Right cardiac atrium (tissue), 5 donors: ENCODE measurements at regions not wholly inside any gene's neighbourhood (a gene's known extent, or its start where the extent isn't known, plus 50 kb on each side); places are given as distances from the start of the nearest gene placed in this dataset.
A peak's percentile ranks its signal among the peaks of the same experiment; 100 is the strongest.

ENCODE experiments used
- ATAC-seq, 2 donors: fragments of 200-7000 bp; cut with Tn5 transposase; one replicate each; pipeline versions ENCODE4 v1.8.0 to v1.9.1; 2020; ENCODE audit warnings: moderate library complexity in 2 of 2, mild to moderate bottlenecking in 1 of 2
- DNase-seq, 3 donors: peaks; one replicate each; pipeline ENCODE4 v3.0.0-alpha.2; 2020
- H3K27ac ChIP-seq: one replicate; pipeline ENCODE4 v1.5.1; 2013; ENCODE audit warnings: mild to moderate bottlenecking, low read length, control low read depth, moderate library complexity
- H3K27me3 ChIP-seq: one replicate; pipeline ENCODE4 v1.6.1; 2013; ENCODE audit not compliant: control insufficient read depth, insufficient read depth
- H3K4me1 ChIP-seq: one replicate; pipeline ENCODE4 v1.6.1; 2013; ENCODE audit warnings: low read length; ENCODE audit not compliant: control insufficient read depth, insufficient read depth
- H3K4me3 ChIP-seq: one replicate; pipeline ENCODE4 v1.5.1; 2013; ENCODE audit warnings: low read length, control low read depth
- H3K9me3 ChIP-seq: one replicate; pipeline ENCODE4 v1.6.1; 2013; ENCODE audit warnings: low read length; ENCODE audit not compliant: control insufficient read depth
- WGBS: extraction: QIAGEN DNeasy Blood & Tissue Kit; methylation state at CpG from one replicate; pipeline ENCODE4 v1.1.7; 2013; 5-methylcytosine and 5-hydroxymethylcytosine counted together
- intact Hi-C, 4 donors: fragments of 100-400 bp; cut with DNase I; formaldehyde crosslinking; loops; one replicate each; pipeline versions ENCODE4 v1.11.0 to v1.14.0; 2022 to 2023
- donor health status: healthy with polysubstance abuse.
- donor health status: DM: no; HTN: yes; CAD: no.
- donor health status: DM: no; HTN: no; CAD: no.
- donor health status: DM: no; HTN: yes; CAD: no; lungs with severe emphysema.
- donor health status: DM: yes; HTN: yes; CAD: no.

DNA sequence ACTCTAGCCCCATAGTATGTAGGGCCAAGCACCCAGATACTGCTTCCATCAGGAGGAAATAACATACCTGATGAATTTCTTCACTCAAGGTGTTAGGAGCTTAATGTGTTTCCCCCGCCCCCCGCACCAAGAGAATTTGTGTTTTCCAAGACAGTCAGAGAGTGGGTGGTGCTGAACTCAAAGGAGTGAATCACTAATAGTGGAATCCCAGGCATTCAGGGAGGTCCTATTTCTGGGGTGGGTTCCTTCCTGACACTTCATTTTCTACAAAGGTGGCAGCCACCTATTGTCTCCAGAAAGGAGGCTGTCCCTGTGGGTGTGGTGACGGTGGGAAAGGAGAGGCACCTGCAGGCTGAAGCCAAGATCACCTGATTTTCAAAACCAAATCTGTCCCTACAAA lies 50.8 kb upstream of the ELF5 start:
- no peak for ATAC-seq
- Histone ChIP-seq H3K4me3 (no peak overlapping the region), H3K4me1 (no peaks in the 10 kb centered on the region), H3K27me3 (no peaks in the 10 kb centered on the region), H3K27ac (no peak overlapping the region), H3K9me3 (no peaks in the 10 kb centered on the region)
- WGBS: 85% methylated on average over 3 of the region's 3 CpGs
- intact Hi-C loops: no loop called here
- no peak for DNase-seq

DNA sequence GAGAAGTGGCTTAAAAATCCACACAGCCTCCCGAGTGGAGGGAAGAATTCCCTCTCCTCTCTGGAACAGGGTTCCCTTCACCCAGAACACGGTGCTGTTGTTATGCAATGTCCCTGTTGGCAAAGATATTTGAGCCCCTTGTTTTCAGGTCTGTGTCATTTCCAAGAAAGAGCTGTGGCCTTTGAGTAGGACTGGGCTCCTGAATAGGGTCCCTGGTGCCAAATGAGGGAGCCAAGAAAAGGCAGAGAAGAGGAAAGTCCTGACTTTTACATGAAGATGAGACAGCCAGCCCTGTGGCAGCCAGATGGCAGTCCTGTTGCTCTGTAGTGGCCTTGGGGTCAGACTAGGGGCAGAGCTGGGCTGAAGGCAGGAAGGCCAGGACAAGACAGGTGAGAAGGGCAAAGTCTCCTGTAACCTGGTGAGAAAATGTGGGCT lies 51.2 kb upstream of the ELF5 start:
- WGBS: 31% methylated on average over 2 of the region's 2 CpGs
- DNase-seq (peak; percentile 52 to 78 (median 56)), ATAC-seq (peak; percentile 84 to 90)
- Histone ChIP-seq H3K9me3 (no peaks in the 10 kb centered on the region), H3K27me3 (no peaks in the 10 kb centered on the region), H3K4me3 (no peak overlapping the region), H3K4me1 (no peaks in the 10 kb centered on the region), H3K27ac (no peak overlapping the region)
- intact Hi-C loops: no loop called here

DNA sequence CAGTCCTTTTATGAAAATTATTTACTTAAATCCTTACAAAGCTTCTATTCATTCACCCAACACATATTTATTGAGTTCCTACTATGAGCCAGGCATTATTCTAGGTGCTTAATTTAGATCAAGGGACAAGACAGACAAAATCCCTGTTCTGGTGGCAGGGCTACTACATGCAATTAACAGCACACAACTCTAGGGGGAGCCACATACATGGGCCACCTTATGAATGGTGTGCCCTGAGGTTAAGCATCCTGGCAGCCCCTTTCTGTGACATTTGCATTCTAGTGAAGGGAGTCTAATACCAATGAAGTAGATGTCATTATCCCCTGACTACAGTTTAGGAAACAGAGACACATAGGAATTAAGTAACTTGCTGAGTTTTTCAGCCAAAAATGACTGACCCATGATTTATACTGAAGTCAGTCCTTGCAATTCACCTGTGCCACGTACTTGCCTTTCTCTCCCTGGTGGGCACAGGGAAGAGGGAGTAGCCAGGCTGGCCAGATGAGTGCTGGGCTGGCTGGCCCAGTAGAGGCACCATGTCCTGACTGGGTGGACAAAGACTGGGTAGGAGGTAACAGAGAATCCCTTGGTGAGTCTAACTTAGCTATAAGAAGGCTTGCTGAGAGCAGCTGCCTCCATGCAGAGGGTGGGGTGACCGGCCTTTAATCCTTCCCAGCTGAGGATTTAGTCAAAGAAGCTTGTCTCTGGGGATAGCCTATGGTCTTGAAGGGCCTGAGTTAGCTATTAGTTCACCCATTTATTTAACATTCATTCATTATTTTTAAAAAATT lies 52.0 kb upstream of the ELF5 start:
- H3K27me3 ChIP-seq: no peaks in the 10 kb centered on the region
- H3K27ac ChIP-seq: no peak overlapping the region
- H3K4me3 ChIP-seq: no peak overlapping the region
- ATAC-seq (no peak), DNase-seq (no peak)
- intact Hi-C loops: no loop called here
- whole genome bisulfite sequencing: 72% methylated on average over 2 of the region's 2 CpGs
- H3K4me1 ChIP-seq: no peaks in the 10 kb centered on the region
- no peaks in the 10 kb centered on the region for H3K9me3 ChIP-seq

DNA sequence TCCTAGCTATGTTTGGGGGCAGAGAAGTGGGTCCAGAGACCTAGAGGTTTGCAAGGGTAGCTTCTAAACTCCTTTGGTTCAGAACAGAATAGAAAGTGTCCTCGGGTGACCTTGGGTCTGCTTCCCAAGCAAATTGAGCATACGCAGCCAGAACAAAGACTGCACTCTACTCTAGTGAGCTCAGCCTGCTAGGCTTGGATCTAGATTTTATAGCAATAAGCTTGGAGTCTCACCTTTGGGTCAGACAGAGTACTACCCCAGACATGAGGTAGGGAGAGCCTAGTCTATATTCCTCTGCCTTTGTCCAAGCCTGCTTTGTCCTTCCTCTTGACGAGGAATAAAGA lies 52.6 kb upstream of the ELF5 start:
- Histone ChIP-seq H3K4me1 (no peaks in the 10 kb centered on the region), H3K4me3 (no peak overlapping the region), H3K9me3 (no peaks in the 10 kb centered on the region), H3K27me3 (no peaks in the 10 kb centered on the region), H3K27ac (no peak overlapping the region)
- ATAC-seq (peak in 1 of 2 donors; percentile 44), DNase-seq (no peak)
- intact Hi-C loops: no loop called here
- WGBS: 77% methylated on average over 3 of the region's 3 CpGs

DNA sequence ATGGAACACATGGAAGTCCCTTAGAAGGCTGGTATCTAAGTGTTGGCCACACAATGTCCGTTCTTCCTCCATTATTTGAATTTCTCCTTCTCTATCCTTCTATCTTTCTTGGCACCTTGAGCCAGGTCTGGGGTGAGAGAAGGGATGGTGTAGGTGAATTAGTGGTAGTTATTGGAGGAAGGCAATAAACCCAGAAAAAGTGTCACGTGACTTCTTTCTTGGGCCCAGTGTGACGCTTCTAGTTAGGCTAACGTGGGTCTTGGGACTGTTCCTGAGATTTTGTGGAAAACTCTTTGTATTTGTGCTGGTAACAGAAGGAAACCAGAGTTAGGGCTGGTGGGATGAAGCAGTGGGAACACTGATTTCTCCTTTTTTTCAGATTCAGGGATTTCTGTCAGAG lies 53.1 kb upstream of the ELF5 start:
- DNase-seq: no peak
- intact Hi-C loops: no loop called here
- Histone ChIP-seq H3K4me1 (no peaks in the 10 kb centered on the region), H3K4me3 (no peak overlapping the region), H3K9me3 (no peaks in the 10 kb centered on the region), H3K27ac (no peak overlapping the region), H3K27me3 (no peaks in the 10 kb centered on the region)
- WGBS: 87% methylated on average over 4 of the region's 4 CpGs
- ATAC-seq: no peak

DNA sequence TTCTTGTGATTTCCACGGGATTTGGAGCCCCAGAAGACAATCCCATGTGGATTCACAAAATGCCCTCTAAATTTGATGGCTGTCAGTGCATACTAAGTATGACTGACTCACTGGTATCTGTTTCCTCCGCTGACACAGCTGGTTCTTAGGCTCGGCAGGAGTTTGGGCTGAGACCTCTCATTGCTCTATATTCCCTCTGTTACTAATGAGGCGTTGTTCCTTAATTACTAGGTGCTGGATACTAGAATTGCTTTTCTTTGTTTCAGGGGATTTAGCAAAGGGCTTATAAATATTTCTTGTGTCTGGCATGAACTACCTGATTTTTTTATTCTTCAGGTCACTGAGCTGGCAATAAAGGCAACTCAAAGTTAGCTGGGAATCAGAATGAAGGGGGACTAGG lies 53.2 kb upstream of the EHF start:
- no peaks in the 10 kb centered on the region for H3K9me3 ChIP-seq
- no peak overlapping the region for H3K27ac ChIP-seq
- ATAC-seq (no peak), DNase-seq (no peak)
- no peaks in the 10 kb centered on the region for H3K27me3 ChIP-seq
- H3K4me3 ChIP-seq: no peak overlapping the region
- no peaks in the 10 kb centered on the region for H3K4me1 ChIP-seq
- intact Hi-C loops: no loop called here
- WGBS: 81% methylated on average over 4 of the region's 4 CpGs

DNA sequence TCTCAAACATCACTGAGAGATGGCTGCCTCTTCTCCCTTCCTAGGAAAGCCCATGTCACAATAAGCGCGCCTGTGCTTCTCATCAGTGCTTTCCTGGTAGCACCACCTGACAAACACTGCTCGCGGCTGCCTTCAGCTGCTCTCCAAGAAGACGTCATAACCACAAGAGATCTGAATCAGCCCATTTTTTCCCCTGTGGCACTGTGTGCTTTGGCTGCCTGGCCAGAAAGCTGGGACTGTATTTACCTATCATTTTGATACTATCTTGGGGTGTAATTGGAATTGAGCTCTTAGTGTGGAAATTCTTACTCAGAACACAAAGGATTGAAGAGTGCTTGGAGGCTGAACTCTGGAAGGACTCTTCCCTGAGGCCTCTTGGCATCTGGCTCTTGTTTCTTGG lies 50.3 kb upstream of the EHF start:
- WGBS: 83% methylated on average over 5 of the region's 5 CpGs
- no peak for DNase-seq
- peaks cover 2% of the 10 kb centered on the region for H3K27me3 ChIP-seq
- no peak overlapping the region for H3K4me3 ChIP-seq
- ATAC-seq: no peak
- H3K27ac ChIP-seq: no peak overlapping the region
- no peaks in the 10 kb centered on the region for H3K9me3 ChIP-seq
- intact Hi-C loops: loop anchor here in 1 of 4 donors (10.0 kb wide), 1 partner anchor 824 kb away; no protein-coding TSS in a partner anchor
- no peaks in the 10 kb centered on the region for H3K4me1 ChIP-seq
